Nephron (organoid): ENCODE measurements at regions not wholly inside any gene's neighbourhood (a gene's known extent, or its start where the extent isn't known, plus 50 kb on each side); places are given as distances from the start of the nearest gene placed in this dataset.
"Not testable (repeated sequence)": the region's sequence is repeated elsewhere in the genome, so short reads cannot be mapped to it uniquely, and the experiment has no call there.

Experiments used
- H3K27ac Mint-ChIP-seq, 3 experiments: 2 replicates each; pipeline ENCODE4 v1.8.0; 2020; ENCODE audit warnings: mixed read lengths in 3 of 3, mild to moderate bottlenecking in 2 of 3, moderate library complexity in 1 of 3
- H3K27me3 Mint-ChIP-seq: 2 replicates; pipeline ENCODE4 v1.8.0; 2021; ENCODE audit warnings: low read depth, mild to moderate bottlenecking, moderate library complexity, mixed read lengths
- H3K36me3 Mint-ChIP-seq: 2 replicates; pipeline ENCODE4 v1.8.0; 2020; ENCODE audit warnings: low read depth, mixed read lengths
- H3K4me1 Mint-ChIP-seq: 2 replicates; pipeline ENCODE4 v1.8.0; 2020; ENCODE audit warnings: mixed read lengths
- H3K4me3 Mint-ChIP-seq, 3 experiments: 2 replicates each; pipeline ENCODE4 v1.8.0; 2020; ENCODE audit warnings: mild to moderate bottlenecking in 3 of 3, mixed read lengths in 3 of 3, moderate library complexity in 2 of 3
- H3K9me3 Mint-ChIP-seq: 2 replicates; pipeline ENCODE4 v1.8.0; 2020; ENCODE audit warnings: mixed read lengths
- TF ChIP-seq, protein P1 (sequence below), 3 experiments: fragments of 200-600 bp; sonication (generic); IDR thresholded peaks; one replicate each; pipeline ENCODE4 v1.5.0; 2021; ENCODE audit warnings: antibody characterized with exemption in 3 of 3; ENCODE audit not compliant: unreplicated experiment in 3 of 3

DNA sequence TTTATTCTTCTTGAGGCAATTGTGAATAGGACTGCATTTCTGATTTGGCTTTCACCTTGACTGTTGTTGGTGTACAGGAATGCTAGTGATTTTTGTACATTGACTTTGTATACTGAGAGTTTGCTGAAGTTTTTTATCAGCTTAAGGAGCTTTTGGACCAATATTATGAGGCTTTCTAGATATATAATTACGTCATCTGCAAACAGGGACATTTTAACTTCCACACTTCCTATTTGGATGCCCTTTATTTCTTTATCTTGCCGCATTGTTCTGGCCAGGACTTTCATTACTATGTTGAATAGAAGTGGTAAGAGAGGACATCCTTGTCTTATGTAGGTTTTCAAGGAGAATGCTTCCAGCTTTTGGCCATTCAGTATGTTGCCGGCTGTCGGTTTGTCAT is 425.4 kb upstream of the CHAC2 start:
- Mint-ChIP-seq H3K36me3 (no peaks in the 10 kb centered on the region), H3K4me3 (no peak overlapping the region), H3K4me1 (no peaks in the 10 kb centered on the region), H3K27me3 (peaks cover 4% of the 10 kb centered on the region), H3K27ac (no peak overlapping the region), H3K9me3 (no peaks in the 10 kb centered on the region)
- TF ChIP-seq, protein P1, sequence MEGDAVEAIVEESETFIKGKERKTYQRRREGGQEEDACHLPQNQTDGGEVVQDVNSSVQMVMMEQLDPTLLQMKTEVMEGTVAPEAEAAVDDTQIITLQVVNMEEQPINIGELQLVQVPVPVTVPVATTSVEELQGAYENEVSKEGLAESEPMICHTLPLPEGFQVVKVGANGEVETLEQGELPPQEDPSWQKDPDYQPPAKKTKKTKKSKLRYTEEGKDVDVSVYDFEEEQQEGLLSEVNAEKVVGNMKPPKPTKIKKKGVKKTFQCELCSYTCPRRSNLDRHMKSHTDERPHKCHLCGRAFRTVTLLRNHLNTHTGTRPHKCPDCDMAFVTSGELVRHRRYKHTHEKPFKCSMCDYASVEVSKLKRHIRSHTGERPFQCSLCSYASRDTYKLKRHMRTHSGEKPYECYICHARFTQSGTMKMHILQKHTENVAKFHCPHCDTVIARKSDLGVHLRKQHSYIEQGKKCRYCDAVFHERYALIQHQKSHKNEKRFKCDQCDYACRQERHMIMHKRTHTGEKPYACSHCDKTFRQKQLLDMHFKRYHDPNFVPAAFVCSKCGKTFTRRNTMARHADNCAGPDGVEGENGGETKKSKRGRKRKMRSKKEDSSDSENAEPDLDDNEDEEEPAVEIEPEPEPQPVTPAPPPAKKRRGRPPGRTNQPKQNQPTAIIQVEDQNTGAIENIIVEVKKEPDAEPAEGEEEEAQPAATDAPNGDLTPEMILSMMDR (IDR thresholded peaks at IDR 0.05; ENCODE audit: unreplicated experiment in 3 of 3), result no peak

DNA sequence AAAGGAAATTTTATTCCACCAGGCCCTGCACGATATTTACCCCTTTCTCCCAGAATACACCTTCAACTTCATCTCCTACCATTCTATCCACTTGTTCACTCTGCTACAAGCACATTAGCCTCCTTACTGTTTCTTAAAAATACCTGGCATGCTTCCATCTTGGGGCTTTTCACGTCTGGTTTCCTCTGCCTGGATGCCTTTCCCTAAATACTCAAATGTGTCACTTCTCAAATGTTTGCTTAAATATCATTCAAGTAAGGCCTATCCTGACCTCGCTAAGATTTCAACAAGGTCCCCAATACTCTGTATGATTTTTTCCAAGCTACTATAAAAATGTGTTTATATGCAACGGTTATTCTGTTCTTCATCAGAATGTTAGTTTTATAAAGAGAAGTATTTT is 433.0 kb upstream of the CHAC2 start:
- H3K9me3 Mint-ChIP-seq, result no peaks in the 10 kb centered on the region
- TF ChIP-seq, protein P1 (IDR thresholded peaks at IDR 0.05; ENCODE audit: unreplicated experiment in 3 of 3), result no peak
- H3K4me1 Mint-ChIP-seq, result no peaks in the 10 kb centered on the region
- H3K4me3 Mint-ChIP-seq, result no peak overlapping the region
- H3K27ac Mint-ChIP-seq, result no peak overlapping the region
- H3K36me3 Mint-ChIP-seq, result no peaks in the 10 kb centered on the region
- H3K27me3 Mint-ChIP-seq, result no peaks in the 10 kb centered on the region

DNA sequence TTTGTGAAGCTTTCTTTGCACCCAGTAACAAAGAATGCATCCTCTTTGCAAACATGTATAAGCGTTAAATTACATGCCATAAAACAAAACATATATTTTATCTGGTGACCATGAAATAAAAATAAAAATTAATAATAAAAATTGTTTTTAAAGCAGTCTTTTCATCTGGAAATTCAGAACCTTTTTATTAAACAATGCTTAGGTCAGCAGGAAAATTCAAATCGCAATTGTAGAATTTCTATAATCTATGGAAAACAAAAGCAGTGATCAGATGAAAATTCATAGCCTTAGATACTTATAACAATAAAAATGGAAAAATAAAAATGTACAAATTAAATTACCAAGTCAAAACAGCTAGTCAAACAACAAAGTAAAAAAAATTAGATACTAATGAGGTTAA is 435.9 kb upstream of the CHAC2 start:
- Mint-ChIP-seq H3K36me3 (no peaks in the 10 kb centered on the region), H3K4me3 (no peak overlapping the region), H3K27ac (no peak overlapping the region)

DNA sequence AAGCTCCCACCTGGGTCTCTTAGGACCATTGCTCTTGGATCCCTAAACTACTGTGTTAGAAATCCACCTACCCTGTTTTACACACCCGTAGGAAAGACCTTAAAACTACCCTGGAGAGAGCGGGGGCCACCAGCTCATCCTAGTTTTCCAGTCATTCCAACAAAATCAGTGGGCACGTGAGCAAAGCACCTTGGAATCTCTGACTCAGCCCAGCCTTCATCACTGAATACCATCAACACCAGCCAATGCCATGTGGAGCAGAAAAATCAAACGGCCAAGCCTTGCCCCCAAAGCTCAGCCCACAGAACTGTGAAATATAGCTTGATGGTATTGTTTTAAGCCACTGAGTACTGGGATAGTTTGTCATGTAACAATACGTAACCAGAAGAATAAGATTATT is 449.7 kb upstream of the CHAC2 start:
- Mint-ChIP-seq H3K36me3 (no peaks in the 10 kb centered on the region), H3K4me1 (no peaks in the 10 kb centered on the region), H3K4me3 (no peak overlapping the region), H3K27ac (no peak overlapping the region), H3K27me3 (no peaks in the 10 kb centered on the region), H3K9me3 (peaks cover 2% of the 10 kb centered on the region)
- TF ChIP-seq, protein P1 (IDR thresholded peaks at IDR 0.05; ENCODE audit: unreplicated experiment in 3 of 3), result no peak

More for the DNA sequence above, 435.9 kb upstream of the CHAC2 start:
- H3K4me1 Mint-ChIP-seq, result no peaks in the 10 kb centered on the region
- H3K9me3 Mint-ChIP-seq, result peaks cover 6% of the 10 kb centered on the region
- TF ChIP-seq, protein P1 (IDR thresholded peaks at IDR 0.05; ENCODE audit: unreplicated experiment in 3 of 3), result no peak
- H3K27me3 Mint-ChIP-seq, result no peaks in the 10 kb centered on the region

DNA sequence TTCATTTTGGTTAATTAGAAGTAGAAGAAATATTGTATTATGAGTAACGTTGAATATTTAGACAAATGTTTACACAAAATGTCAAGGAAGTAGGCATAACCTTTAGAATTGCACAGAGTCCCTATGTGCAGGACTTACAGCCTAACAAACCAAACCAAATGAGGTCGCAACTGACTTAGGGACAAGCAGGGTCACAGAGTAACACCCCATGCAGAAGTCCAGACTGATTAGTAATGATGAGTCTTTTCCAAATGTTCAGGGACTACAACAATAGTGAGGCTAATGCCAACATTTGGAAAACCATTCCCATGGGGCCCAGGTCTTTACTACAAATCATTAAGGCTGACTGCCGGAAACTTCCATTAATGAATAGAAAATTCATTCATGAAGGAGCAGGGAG is 452.5 kb upstream of the CHAC2 start:
- no peaks in the 10 kb centered on the region for H3K36me3 Mint-ChIP-seq
- H3K9me3 Mint-ChIP-seq, result peaks cover 2% of the 10 kb centered on the region
- no peak overlapping the region for H3K27ac Mint-ChIP-seq
- no peaks in the 10 kb centered on the region for H3K4me1 Mint-ChIP-seq
- H3K4me3 Mint-ChIP-seq, result no peak overlapping the region
- H3K27me3 Mint-ChIP-seq, result no peaks in the 10 kb centered on the region
- TF ChIP-seq, protein P1 (IDR thresholded peaks at IDR 0.05; ENCODE audit: unreplicated experiment in 3 of 3), result no peak

DNA sequence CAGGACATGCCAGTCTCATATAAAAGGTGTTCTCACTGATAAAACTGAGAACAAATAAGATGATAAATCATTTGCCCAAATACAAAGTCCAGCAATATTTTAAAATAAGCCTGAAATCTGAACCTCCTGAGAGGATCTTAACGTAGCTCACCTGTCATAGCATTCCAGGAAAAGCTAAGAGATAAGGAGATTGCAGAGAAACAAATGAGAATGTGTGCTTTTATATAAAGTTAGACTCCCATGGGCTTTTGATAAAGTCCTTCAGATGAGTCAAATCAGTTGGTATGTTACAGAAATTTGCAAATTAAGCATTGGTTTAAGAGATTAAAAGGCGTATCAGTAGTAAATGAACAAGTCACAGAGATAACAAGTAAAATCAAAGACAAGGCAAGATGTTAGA is 452.9 kb upstream of the CHAC2 start:
- Mint-ChIP-seq H3K4me1 (no peaks in the 10 kb centered on the region), H3K36me3 (no peaks in the 10 kb centered on the region), H3K27ac (no peak overlapping the region), H3K27me3 (no peaks in the 10 kb centered on the region), H3K4me3 (no peak overlapping the region), H3K9me3 (peaks cover 2% of the 10 kb centered on the region)
- TF ChIP-seq, protein P1 (IDR thresholded peaks at IDR 0.05; ENCODE audit: unreplicated experiment in 3 of 3), result no peak

DNA sequence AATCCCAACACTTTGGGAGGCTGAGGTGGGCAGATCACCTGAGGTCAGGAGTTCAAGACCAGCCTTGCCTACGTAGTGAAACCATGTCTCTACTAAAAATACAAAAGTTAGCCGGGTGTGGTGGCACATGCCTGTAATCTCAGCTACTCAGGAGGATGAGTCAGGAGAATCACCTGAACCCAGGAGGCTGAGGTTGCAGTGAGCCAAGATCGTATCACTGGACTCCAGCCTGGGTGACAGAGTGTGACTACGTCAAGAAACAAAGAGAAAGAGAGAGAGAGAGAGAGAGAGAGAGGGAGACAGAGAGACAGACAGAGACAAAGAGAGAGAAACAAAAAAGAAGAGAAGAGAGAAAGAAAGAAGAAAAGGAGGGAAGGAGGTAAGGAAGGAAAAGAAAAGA is 454.0 kb upstream of the CHAC2 start:
- H3K36me3 Mint-ChIP-seq, H3K27ac Mint-ChIP-seq, H3K27me3 Mint-ChIP-seq, H3K4me1 Mint-ChIP-seq, H3K4me3 Mint-ChIP-seq, H3K9me3 Mint-ChIP-seq: not testable (repeated sequence)
